GM13976 (cell line): ENCODE measurements at regions not wholly inside any gene's neighbourhood (a gene's known extent, or its start where the extent isn't known, plus 50 kb on each side); places are given as distances from the start of the nearest gene placed in this dataset.

Experiments used
- DNase-seq: peaks from one replicate; pipeline ENCODE4 v3.0.0; 2012; ENCODE audit warnings: low spot score
- CTCF ChIP-seq: IDR thresholded peaks from 2 replicates; pipeline ENCODE4 v1.5.1; 2012; ENCODE audit warnings: borderline replicate concordance, mild to moderate bottlenecking; ENCODE audit not compliant: insufficient read depth; ENCODE audit errors: extremely low read depth, missing control alignments, control extremely low read depth
- in situ Hi-C: fragments of 300-500 bp; cut with MboI; formaldehyde crosslinking; loops from one replicate; pipeline ENCODE4 v1.12.0; 2022; ENCODE audit warnings: low sequenced_read_pairs, mixed read lengths, inconsistent platforms; ENCODE audit not compliant: unreplicated experiment

GRCh38 chr22:48025096-48025495 lies 1262.6 kb downstream of the TBC1D22A start:
- in situ Hi-C loops, result no loop called here
- TF ChIP-seq CTCF, result no peak
- DNase-seq, result no peak

- no peak for DNase-seq
- in situ Hi-C loops, result no loop called here
- TF ChIP-seq CTCF, result no peak
Measured at GRCh38 chr22:48021991-48022401, 1259.5 kb downstream of the TBC1D22A start.

GRCh38 chr22:48018346-48018745 lies 1255.9 kb downstream of the TBC1D22A start:
- DNase-seq, result no peak
- in situ Hi-C loops, result no loop called here
- no peak for TF ChIP-seq CTCF

GRCh38 chr22:48015701-48016100 lies 1253.3 kb downstream of the TBC1D22A start:
- DNase-seq, result no peak
- in situ Hi-C loops, result no loop called here

GRCh38 chr22:48004936-48005335 lies 1242.5 kb downstream of the TBC1D22A start:
- DNase-seq, result no peak
- no peak for TF ChIP-seq CTCF
- in situ Hi-C loops, result no loop called here

More at GRCh38 chr22:48015701-48016100, 1253.3 kb downstream of the TBC1D22A start:
- no peak for TF ChIP-seq CTCF

GRCh38 chr22:48004038-48004437 lies 1241.6 kb downstream of the TBC1D22A start:
- TF ChIP-seq CTCF, result no peak
- no peak for DNase-seq
- in situ Hi-C loops, result no loop called here

- DNase-seq, result no peak
- in situ Hi-C loops, result no loop called here
- TF ChIP-seq CTCF, result no peak
Measured at GRCh38 chr22:48001101-48001500, 1238.7 kb downstream of the TBC1D22A start.
